ENCODE measurements at regions not wholly inside any gene's neighbourhood (a gene's known extent, or its start where the extent isn't known, plus 50 kb on each side); places are given as distances from the start of the nearest gene placed in this dataset.

GRCh38 chr5:115461093-115461492, 83.5 kb downstream of the FEM1C start:
- 60% methylated on average over 4 of the region's 4 CpGs for whole genome bisulfite sequencing
- TF ChIP-seq POLR2AphosphoS5 (IDR thresholded peaks at IDR 0.05) (no peak), POLR2A (IDR thresholded peaks at IDR 0.05) (no peak), CTCF (IDR thresholded peaks at IDR 0.05) (no peak), EP300 (IDR thresholded peaks at IDR 0.05) (no peak)
- H3K27ac ChIP-seq, result no peak overlapping the region
- no peak for DNase-seq (ENCODE audit: low spot score in 2 of 2)
- H3K4me3 ChIP-seq, result no peak overlapping the region
- no peaks in the 10 kb centered on the region for H3K27me3 ChIP-seq
- no peaks in the 10 kb centered on the region for H3K36me3 ChIP-seq
- no peaks in the 10 kb centered on the region for H3K9me3 ChIP-seq
- peaks cover 32% of the 10 kb centered on the region for H3K4me1 ChIP-seq

DNA sequence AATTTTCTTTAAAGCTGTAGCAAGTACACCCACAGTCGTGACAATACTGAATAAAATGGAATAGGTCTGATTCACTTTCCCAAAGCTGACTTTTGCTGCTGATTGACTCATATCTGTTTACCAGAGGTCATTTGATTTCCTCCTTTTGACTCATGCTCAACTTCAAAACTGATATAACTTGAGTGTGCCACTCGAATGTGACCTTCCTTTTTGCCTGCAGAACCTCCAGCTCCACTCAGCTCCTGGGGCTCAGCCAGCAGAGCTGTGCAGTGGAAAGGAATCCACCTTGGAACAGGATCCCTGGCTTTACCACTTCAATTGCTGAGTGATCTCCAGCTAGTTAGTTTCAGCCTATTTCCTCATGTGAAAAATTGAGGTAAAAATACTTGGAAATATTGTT, 84.1 kb downstream of the FEM1C start:
- Histone ChIP-seq H3K9me3 (no peaks in the 10 kb centered on the region), H3K4me3 (no peak overlapping the region), H3K4me1 (peaks cover 32% of the 10 kb centered on the region), H3K36me3 (no peaks in the 10 kb centered on the region), H3K27ac (peak overlapping the region; percentile 27), H3K27me3 (no peaks in the 10 kb centered on the region)
- WGBS, result 17% methylated on average over 2 of the region's 2 CpGs
- TF ChIP-seq POLR2AphosphoS5 (IDR thresholded peaks at IDR 0.05) (no peak), EP300 (IDR thresholded peaks at IDR 0.05) (no peak), POLR2A (IDR thresholded peaks at IDR 0.05) (no peak), CTCF (IDR thresholded peaks at IDR 0.05) (no peak)
- DNase-seq (ENCODE audit: low spot score in 2 of 2), result no peak

- H3K36me3 ChIP-seq, result no peaks in the 10 kb centered on the region
- no peak for DNase-seq (ENCODE audit: low spot score in 2 of 2)
- H3K4me3 ChIP-seq, result no peak overlapping the region
- peak overlapping the region; percentile 27 for H3K27ac ChIP-seq
- 38% methylated on average over 1 of the region's 1 CpG for WGBS
- H3K27me3 ChIP-seq, result no peaks in the 10 kb centered on the region
- TF ChIP-seq EP300 (IDR thresholded peaks at IDR 0.05), result no peak
- TF ChIP-seq POLR2A (IDR thresholded peaks at IDR 0.05), result no peak
- no peak for TF ChIP-seq CTCF (IDR thresholded peaks at IDR 0.05)
- TF ChIP-seq POLR2AphosphoS5 (IDR thresholded peaks at IDR 0.05), result no peak
- H3K4me1 ChIP-seq, result peaks cover 35% of the 10 kb centered on the region
- no peaks in the 10 kb centered on the region for H3K9me3 ChIP-seq
These were observed 84.7 kb downstream of the FEM1C start for GRCh38 chr5:115459855-115460341.

- no peak overlapping the region for H3K27ac ChIP-seq
These were observed 86.2 kb downstream of the FEM1C start for GRCh38 chr5:115458416-115458815.

GRCh38 chr5:115458003-115458409, 86.6 kb downstream of the FEM1C start:
- Histone ChIP-seq H3K27ac (no peak overlapping the region), H3K36me3 (no peaks in the 10 kb centered on the region), H3K9me3 (no peaks in the 10 kb centered on the region), H3K27me3 (no peaks in the 10 kb centered on the region), H3K4me3 (no peak overlapping the region), H3K4me1 (peaks cover 39% of the 10 kb centered on the region)
- no peak for DNase-seq (ENCODE audit: low spot score in 2 of 2)
- TF ChIP-seq POLR2A (IDR thresholded peaks at IDR 0.05) (no peak), POLR2AphosphoS5 (IDR thresholded peaks at IDR 0.05) (no peak), EP300 (IDR thresholded peaks at IDR 0.05) (no peak), CTCF (IDR thresholded peaks at IDR 0.05) (no peak)
- 35% methylated on average over 4 of the region's 4 CpGs for WGBS

More at GRCh38 chr5:115458416-115458815, 86.2 kb downstream of the FEM1C start:
- no peaks in the 10 kb centered on the region for H3K27me3 ChIP-seq
- no peak overlapping the region for H3K4me3 ChIP-seq
- TF ChIP-seq POLR2A (IDR thresholded peaks at IDR 0.05) (no peak), EP300 (IDR thresholded peaks at IDR 0.05) (no peak), POLR2AphosphoS5 (IDR thresholded peaks at IDR 0.05) (no peak), CTCF (IDR thresholded peaks at IDR 0.05) (no peak)
- peaks cover 39% of the 10 kb centered on the region for H3K4me1 ChIP-seq
- WGBS, result 65% methylated on average over 1 of the region's 1 CpG
- H3K36me3 ChIP-seq, result no peaks in the 10 kb centered on the region
- DNase-seq (ENCODE audit: low spot score in 2 of 2), result no peak
- H3K9me3 ChIP-seq, result no peaks in the 10 kb centered on the region

Measured in suprapubic skin (tissue), 4 donors.